GM23338 (cell line): ENCODE measurements at regions not wholly inside any gene's neighbourhood (a gene's known extent, or its start where the extent isn't known, plus 50 kb on each side); places are given as distances from the start of the nearest gene placed in this dataset.

Source experiments
- JUNB ChIP-seq: IDR thresholded peaks from one replicate; pipeline ENCODE4 v1.6.1; 2016; ENCODE audit warnings: antibody characterized with exemption; ENCODE audit not compliant: unreplicated experiment
- NANOG ChIP-seq: IDR thresholded peaks from 2 replicates; pipeline ENCODE4 v1.6.1; 2016; ENCODE audit warnings: antibody characterized with exemption, borderline replicate concordance
- POLR2AphosphoS5 ChIP-seq: IDR thresholded peaks from 2 replicates; pipeline ENCODE4 v1.6.1; 2016; ENCODE audit warnings: antibody characterized with exemption, low read depth
- ZNF114 ChIP-seq: fragments of 250-450 bp; sonication (Bioruptor Pico); IDR thresholded peaks from 2 replicates; pipeline ENCODE4 v1.5.0; 2020; ENCODE audit warnings: mild to moderate bottlenecking, moderate library complexity
- TF ChIP-seq, protein P1 (sequence below), 2 experiments: fragments of 200-600 bp in 1 of 2; sonication (generic) in 1 of 2; conservative IDR thresholded peaks; 2 replicates each; pipeline versions ENCODE4 v1.5.1 to v1.6.1; 2016 to 2017; ENCODE audit warnings: antibody characterized with exemption in 2 of 2, low read depth in 2 of 2, mild to moderate bottlenecking in 2 of 2, moderate library complexity in 1 of 2
- TF ChIP-seq, protein P2 (sequence below): IDR thresholded peaks from one replicate; pipeline ENCODE4 v1.6.1; 2018; ENCODE audit warnings: antibody characterized with exemption; ENCODE audit not compliant: unreplicated experiment
- TF ChIP-seq, protein P3 (sequence below): IDR thresholded peaks from 2 replicates; pipeline ENCODE4 v1.6.1; 2016; ENCODE audit warnings: antibody characterized with exemption

DNA sequence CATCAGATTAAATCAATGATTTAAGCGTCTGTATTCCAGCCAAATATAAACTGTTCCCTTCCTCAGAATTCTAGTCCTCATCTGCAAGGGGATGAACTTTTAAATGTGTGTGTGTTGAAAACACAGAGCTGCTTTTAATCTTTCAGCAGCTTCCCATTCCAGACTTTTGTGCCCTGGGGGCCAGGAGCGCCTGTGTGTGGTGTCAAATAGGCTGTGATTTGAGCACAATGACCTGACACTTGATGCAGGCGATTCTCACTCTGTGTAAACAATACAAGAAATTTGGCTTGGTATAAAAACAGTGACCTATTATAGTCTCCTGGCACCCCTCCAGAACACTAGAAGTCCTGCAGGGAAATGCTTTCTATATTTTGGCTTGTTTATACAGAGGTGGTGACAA, 274.6 kb upstream of the ROPN1 start:
- TF ChIP-seq, protein P1, sequence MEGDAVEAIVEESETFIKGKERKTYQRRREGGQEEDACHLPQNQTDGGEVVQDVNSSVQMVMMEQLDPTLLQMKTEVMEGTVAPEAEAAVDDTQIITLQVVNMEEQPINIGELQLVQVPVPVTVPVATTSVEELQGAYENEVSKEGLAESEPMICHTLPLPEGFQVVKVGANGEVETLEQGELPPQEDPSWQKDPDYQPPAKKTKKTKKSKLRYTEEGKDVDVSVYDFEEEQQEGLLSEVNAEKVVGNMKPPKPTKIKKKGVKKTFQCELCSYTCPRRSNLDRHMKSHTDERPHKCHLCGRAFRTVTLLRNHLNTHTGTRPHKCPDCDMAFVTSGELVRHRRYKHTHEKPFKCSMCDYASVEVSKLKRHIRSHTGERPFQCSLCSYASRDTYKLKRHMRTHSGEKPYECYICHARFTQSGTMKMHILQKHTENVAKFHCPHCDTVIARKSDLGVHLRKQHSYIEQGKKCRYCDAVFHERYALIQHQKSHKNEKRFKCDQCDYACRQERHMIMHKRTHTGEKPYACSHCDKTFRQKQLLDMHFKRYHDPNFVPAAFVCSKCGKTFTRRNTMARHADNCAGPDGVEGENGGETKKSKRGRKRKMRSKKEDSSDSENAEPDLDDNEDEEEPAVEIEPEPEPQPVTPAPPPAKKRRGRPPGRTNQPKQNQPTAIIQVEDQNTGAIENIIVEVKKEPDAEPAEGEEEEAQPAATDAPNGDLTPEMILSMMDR (conservative IDR thresholded peaks at IDR 0.05; ENCODE audit: low read depth in 2 of 2) = no peak
- TF ChIP-seq JUNB (no peak), NANOG (no peak), ZNF114 (CRISPR knock-in tag) (no peak), POLR2AphosphoS5 (no peak)
- TF ChIP-seq, protein P2, sequence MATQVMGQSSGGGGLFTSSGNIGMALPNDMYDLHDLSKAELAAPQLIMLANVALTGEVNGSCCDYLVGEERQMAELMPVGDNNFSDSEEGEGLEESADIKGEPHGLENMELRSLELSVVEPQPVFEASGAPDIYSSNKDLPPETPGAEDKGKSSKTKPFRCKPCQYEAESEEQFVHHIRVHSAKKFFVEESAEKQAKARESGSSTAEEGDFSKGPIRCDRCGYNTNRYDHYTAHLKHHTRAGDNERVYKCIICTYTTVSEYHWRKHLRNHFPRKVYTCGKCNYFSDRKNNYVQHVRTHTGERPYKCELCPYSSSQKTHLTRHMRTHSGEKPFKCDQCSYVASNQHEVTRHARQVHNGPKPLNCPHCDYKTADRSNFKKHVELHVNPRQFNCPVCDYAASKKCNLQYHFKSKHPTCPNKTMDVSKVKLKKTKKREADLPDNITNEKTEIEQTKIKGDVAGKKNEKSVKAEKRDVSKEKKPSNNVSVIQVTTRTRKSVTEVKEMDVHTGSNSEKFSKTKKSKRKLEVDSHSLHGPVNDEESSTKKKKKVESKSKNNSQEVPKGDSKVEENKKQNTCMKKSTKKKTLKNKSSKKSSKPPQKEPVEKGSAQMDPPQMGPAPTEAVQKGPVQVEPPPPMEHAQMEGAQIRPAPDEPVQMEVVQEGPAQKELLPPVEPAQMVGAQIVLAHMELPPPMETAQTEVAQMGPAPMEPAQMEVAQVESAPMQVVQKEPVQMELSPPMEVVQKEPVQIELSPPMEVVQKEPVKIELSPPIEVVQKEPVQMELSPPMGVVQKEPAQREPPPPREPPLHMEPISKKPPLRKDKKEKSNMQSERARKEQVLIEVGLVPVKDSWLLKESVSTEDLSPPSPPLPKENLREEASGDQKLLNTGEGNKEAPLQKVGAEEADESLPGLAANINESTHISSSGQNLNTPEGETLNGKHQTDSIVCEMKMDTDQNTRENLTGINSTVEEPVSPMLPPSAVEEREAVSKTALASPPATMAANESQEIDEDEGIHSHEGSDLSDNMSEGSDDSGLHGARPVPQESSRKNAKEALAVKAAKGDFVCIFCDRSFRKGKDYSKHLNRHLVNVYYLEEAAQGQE = no peak
- TF ChIP-seq, protein P3, sequence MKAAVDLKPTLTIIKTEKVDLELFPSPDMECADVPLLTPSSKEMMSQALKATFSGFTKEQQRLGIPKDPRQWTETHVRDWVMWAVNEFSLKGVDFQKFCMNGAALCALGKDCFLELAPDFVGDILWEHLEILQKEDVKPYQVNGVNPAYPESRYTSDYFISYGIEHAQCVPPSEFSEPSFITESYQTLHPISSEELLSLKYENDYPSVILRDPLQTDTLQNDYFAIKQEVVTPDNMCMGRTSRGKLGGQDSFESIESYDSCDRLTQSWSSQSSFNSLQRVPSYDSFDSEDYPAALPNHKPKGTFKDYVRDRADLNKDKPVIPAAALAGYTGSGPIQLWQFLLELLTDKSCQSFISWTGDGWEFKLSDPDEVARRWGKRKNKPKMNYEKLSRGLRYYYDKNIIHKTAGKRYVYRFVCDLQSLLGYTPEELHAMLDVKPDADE = no peak
